HG03469 (cell line): ENCODE measurements at regions not wholly inside any gene's neighbourhood (a gene's known extent, or its start where the extent isn't known, plus 50 kb on each side); places are given as distances from the start of the nearest gene placed in this dataset.
"Not testable (repeated sequence)": the region's sequence is repeated elsewhere in the genome, so short reads cannot be mapped to it uniquely, and the experiment has no call there.

Experiments
- ATAC-seq: cut with Tn5 transposase; IDR thresholded peaks from one replicate; pipeline ENCODE4 v1.9.1; 2021; ENCODE audit warnings: mild to moderate bottlenecking, moderate library complexity, moderate number of reproducible peaks; ENCODE audit not compliant: unreplicated experiment

- no peak for ATAC-seq
These were observed 372.1 kb upstream of the MEX3C start for GRCh38 chr18:51569561-51569960.

- ATAC-seq = not testable (repeated sequence)
These were observed 372.6 kb upstream of the MEX3C start for GRCh38 chr18:51570071-51570470.

GRCh38 chr18:51573886-51574285 is 376.4 kb upstream of the MEX3C start:
- not testable (repeated sequence) for ATAC-seq

- no peak for ATAC-seq
These were observed 377.7 kb upstream of the MEX3C start for GRCh38 chr18:51575171-51575570.

GRCh38 chr18:51578406-51578980 is 381.0 kb upstream of the MEX3C start:
- ATAC-seq = no peak

- ATAC-seq = no peak
These were observed 383.1 kb upstream of the MEX3C start for GRCh38 chr18:51580580-51580979.

- ATAC-seq = no peak
These were observed 385.1 kb upstream of the MEX3C start for GRCh38 chr18:51582551-51582950.

GRCh38 chr18:51588616-51589015 is 391.1 kb upstream of the MEX3C start:
- ATAC-seq = no peak

GRCh38 chr18:51593931-51594330 is 396.4 kb upstream of the MEX3C start:
- no peak for ATAC-seq

- no peak for ATAC-seq
These were observed 405.6 kb upstream of the MEX3C start for GRCh38 chr18:51603111-51603510.

GRCh38 chr18:51603551-51603950 is 406.1 kb upstream of the MEX3C start:
- ATAC-seq = no peak

- ATAC-seq = no peak
These were observed 413.0 kb upstream of the MEX3C start for GRCh38 chr18:51610481-51610880.

GRCh38 chr18:51611326-51611725 is 413.8 kb upstream of the MEX3C start:
- ATAC-seq = no peak

GRCh38 chr18:51614033-51614432 is 416.6 kb upstream of the MEX3C start:
- ATAC-seq = no peak

GRCh38 chr18:51614967-51615571 is 417.6 kb upstream of the MEX3C start:
- ATAC-seq = no peak

GRCh38 chr18:51617167-51617566 is 419.7 kb upstream of the MEX3C start:
- ATAC-seq = no peak

GRCh38 chr18:51617572-51618260 is 420.2 kb upstream of the MEX3C start:
- ATAC-seq = no peak

GRCh38 chr18:51619283-51619682 is 421.8 kb upstream of the MEX3C start:
- ATAC-seq = no peak

- ATAC-seq = peak; percentile 50
These were observed 423.8 kb upstream of the MEX3C start for GRCh38 chr18:51621113-51621863.

GRCh38 chr18:51621864-51622160 is 424.3 kb upstream of the MEX3C start:
- ATAC-seq = no peak

- no peak for ATAC-seq
These were observed 425.2 kb upstream of the MEX3C start for GRCh38 chr18:51622702-51623101.

- ATAC-seq = no peak
These were observed 426.2 kb upstream of the MEX3C start for GRCh38 chr18:51623653-51624052.
